Natural killer cell treated with Interleukin-12 subunit alpha and Interleukin-12 subunit beta and Interleukin-15 and Interleukin-18, amount 100 ng/mL, for 72 hours (primary cell): ENCODE measurements at regions not wholly inside any gene's neighbourhood (a gene's known extent, or its start where the extent isn't known, plus 50 kb on each side); places are given as distances from the start of the nearest gene placed in this dataset.
"Not testable (repeated sequence)": the region's sequence is repeated elsewhere in the genome, so short reads cannot be mapped to it uniquely, and the experiment has no call there.

Experiments used
- ATAC-seq, 2 donors: fragments of 150-1000 bp; cut with Tn5 transposase in 1 of 2; sonication (Bioruptor Pico), chemical (Tn5 transposase) in 1 of 2; 2 replicates each; pipeline ENCODE4 v1.10.0; 2021
- DNase-seq: peaks from one replicate; pipeline ENCODE4 v3.0.0; 2022; ENCODE audit warnings: low spot score
- H3K27ac Mint-ChIP-seq, 2 donors: 1 replicate in 1 of 2; 2 replicates in 1 of 2; pipeline ENCODE4 v1.8.0; 2022; ENCODE audit warnings: mixed read lengths in 2 of 2, mild to moderate bottlenecking in 1 of 2, moderate library complexity in 1 of 2
- H3K27me3 Mint-ChIP-seq, 2 donors: 1 replicate in 1 of 2; 2 replicates in 1 of 2; pipeline ENCODE4 v1.8.0; 2022; ENCODE audit warnings: mixed read lengths in 2 of 2
- H3K36me3 Mint-ChIP-seq: one replicate; pipeline ENCODE4 v1.8.0; 2022; ENCODE audit warnings: mixed read lengths
- H3K4me1 Mint-ChIP-seq, 2 donors: 1 replicate in 1 of 2; 2 replicates in 1 of 2; pipeline ENCODE4 v1.8.0; 2022; ENCODE audit warnings: low read depth in 2 of 2, mixed read lengths in 2 of 2, mild to moderate bottlenecking in 1 of 2
- H3K4me3 Mint-ChIP-seq: one replicate; pipeline ENCODE4 v1.8.0; 2022; ENCODE audit warnings: mixed read lengths
- H3K9me3 Mint-ChIP-seq: 2 replicates; pipeline ENCODE4 v1.8.0; 2022; ENCODE audit warnings: mixed read lengths

GRCh38 chr1:104238991-104239390 is 489.3 kb downstream of the AMY1C start:
- Mint-ChIP-seq H3K4me1 (no peaks in the 10 kb centered on the region), H3K9me3 (peaks cover 23% of the 10 kb centered on the region), H3K36me3 (no peaks in the 10 kb centered on the region), H3K27me3 (no peaks in the 10 kb centered on the region), H3K4me3 (no peak overlapping the region), H3K27ac (no peak overlapping the region)
- DNase-seq (no peak), ATAC-seq (no peak)

- Mint-ChIP-seq H3K4me1 (no peaks in the 10 kb centered on the region), H3K27ac (no peak overlapping the region), H3K36me3 (no peaks in the 10 kb centered on the region), H3K4me3 (no peak overlapping the region), H3K9me3 (peaks cover 5% of the 10 kb centered on the region), H3K27me3 (no peaks in the 10 kb centered on the region)
- no peak for ATAC-seq
- no peak for DNase-seq
Measured at GRCh38 chr1:104248385-104248784, 498.7 kb downstream of the AMY1C start.

GRCh38 chr1:104259481-104259880 is 509.8 kb downstream of the AMY1C start:
- Mint-ChIP-seq H3K4me3 (no peak overlapping the region), H3K9me3 (peaks cover 22% of the 10 kb centered on the region), H3K4me1 (no peaks in the 10 kb centered on the region), H3K27ac (no peak overlapping the region), H3K36me3 (peaks cover 6% of the 10 kb centered on the region), H3K27me3 (no peaks in the 10 kb centered on the region)
- DNase-seq = no peak
- no peak for ATAC-seq

GRCh38 chr1:104263110-104263509 is 513.4 kb downstream of the AMY1C start:
- not testable (repeated sequence) for H3K27ac Mint-ChIP-seq, H3K27me3 Mint-ChIP-seq, H3K4me1 Mint-ChIP-seq, H3K36me3 Mint-ChIP-seq, DNase-seq, ATAC-seq, H3K4me3 Mint-ChIP-seq
- H3K9me3 Mint-ChIP-seq = peaks cover 29% of the 10 kb centered on the region

- H3K36me3 Mint-ChIP-seq = peaks cover 6% of the 10 kb centered on the region
- H3K9me3 Mint-ChIP-seq = peaks cover 27% of the 10 kb centered on the region
- no peak overlapping the region for H3K27ac Mint-ChIP-seq
- no peak for ATAC-seq
- DNase-seq = no peak
- H3K27me3 Mint-ChIP-seq = no peaks in the 10 kb centered on the region
- no peaks in the 10 kb centered on the region for H3K4me1 Mint-ChIP-seq
- H3K4me3 Mint-ChIP-seq = no peak overlapping the region
Measured at GRCh38 chr1:104264521-104264920, 514.8 kb downstream of the AMY1C start.

GRCh38 chr1:104265163-104265562 is 515.5 kb downstream of the AMY1C start:
- no peaks in the 10 kb centered on the region for H3K4me1 Mint-ChIP-seq
- DNase-seq (no peak), ATAC-seq (no peak)
- H3K27me3 Mint-ChIP-seq = no peaks in the 10 kb centered on the region
- no peak overlapping the region for H3K27ac Mint-ChIP-seq
- H3K36me3 Mint-ChIP-seq = peaks cover 2% of the 10 kb centered on the region
- H3K4me3 Mint-ChIP-seq = no peak overlapping the region
- peaks cover 21% of the 10 kb centered on the region for H3K9me3 Mint-ChIP-seq

GRCh38 chr1:104266612-104267011 is 516.9 kb downstream of the AMY1C start:
- no peaks in the 10 kb centered on the region for H3K4me1 Mint-ChIP-seq
- H3K27ac Mint-ChIP-seq = no peak overlapping the region
- H3K27me3 Mint-ChIP-seq = no peaks in the 10 kb centered on the region
- DNase-seq = no peak
- no peak for ATAC-seq
- no peaks in the 10 kb centered on the region for H3K36me3 Mint-ChIP-seq
- H3K4me3 Mint-ChIP-seq = no peak overlapping the region
- peaks cover 16% of the 10 kb centered on the region for H3K9me3 Mint-ChIP-seq

GRCh38 chr1:104288322-104288721 is 538.6 kb downstream of the AMY1C start:
- not testable (repeated sequence) for ATAC-seq, H3K27ac Mint-ChIP-seq, H3K4me3 Mint-ChIP-seq

GRCh38 chr1:104291156-104291555 is 541.5 kb downstream of the AMY1C start:
- H3K9me3 Mint-ChIP-seq = peaks cover 27% of the 10 kb centered on the region
- DNase-seq (no peak), ATAC-seq (no peak)
- H3K27me3 Mint-ChIP-seq = no peaks in the 10 kb centered on the region
- H3K36me3 Mint-ChIP-seq = peaks cover 4% of the 10 kb centered on the region
- H3K27ac Mint-ChIP-seq = no peak overlapping the region
- H3K4me1 Mint-ChIP-seq = no peaks in the 10 kb centered on the region
- H3K4me3 Mint-ChIP-seq = no peak overlapping the region

More at GRCh38 chr1:104288322-104288721, 538.6 kb downstream of the AMY1C start:
- DNase-seq, H3K27me3 Mint-ChIP-seq, H3K36me3 Mint-ChIP-seq, H3K4me1 Mint-ChIP-seq: not testable (repeated sequence)
- H3K9me3 Mint-ChIP-seq = peaks cover 27% of the 10 kb centered on the region

- no peak overlapping the region for H3K27ac Mint-ChIP-seq
- H3K36me3 Mint-ChIP-seq = no peaks in the 10 kb centered on the region
- no peaks in the 10 kb centered on the region for H3K4me1 Mint-ChIP-seq
- no peaks in the 10 kb centered on the region for H3K27me3 Mint-ChIP-seq
- DNase-seq = no peak
- ATAC-seq = no peak
- peaks cover 24% of the 10 kb centered on the region for H3K9me3 Mint-ChIP-seq
- H3K4me3 Mint-ChIP-seq = no peak overlapping the region
Measured at GRCh38 chr1:104294259-104294658, 544.6 kb downstream of the AMY1C start.

GRCh38 chr1:104295511-104295910 is 545.8 kb downstream of the AMY1C start:
- Mint-ChIP-seq H3K4me3 (no peak overlapping the region), H3K36me3 (no peaks in the 10 kb centered on the region), H3K9me3 (peaks cover 19% of the 10 kb centered on the region), H3K4me1 (no peaks in the 10 kb centered on the region), H3K27ac (no peak overlapping the region), H3K27me3 (no peaks in the 10 kb centered on the region)
- ATAC-seq = no peak
- DNase-seq = no peak

- no peaks in the 10 kb centered on the region for H3K27me3 Mint-ChIP-seq
- no peaks in the 10 kb centered on the region for H3K4me1 Mint-ChIP-seq
- peaks cover 21% of the 10 kb centered on the region for H3K9me3 Mint-ChIP-seq
- no peak for ATAC-seq
- H3K27ac Mint-ChIP-seq = no peak overlapping the region
- DNase-seq = no peak
- H3K36me3 Mint-ChIP-seq = peaks cover 14% of the 10 kb centered on the region
- H3K4me3 Mint-ChIP-seq = no peak overlapping the region
Measured at GRCh38 chr1:104309673-104310072, 560.0 kb downstream of the AMY1C start.

- Mint-ChIP-seq H3K9me3 (peaks cover 12% of the 10 kb centered on the region), H3K27me3 (no peaks in the 10 kb centered on the region), H3K4me1 (no peaks in the 10 kb centered on the region), H3K36me3 (peaks cover 6% of the 10 kb centered on the region), H3K27ac (no peak overlapping the region), H3K4me3 (no peak overlapping the region)
- DNase-seq (no peak), ATAC-seq (no peak)
Measured at GRCh38 chr1:104315823-104316222, 566.1 kb downstream of the AMY1C start.

GRCh38 chr1:104322131-104322530 is 572.4 kb downstream of the AMY1C start:
- H3K4me1 Mint-ChIP-seq = no peaks in the 10 kb centered on the region
- no peaks in the 10 kb centered on the region for H3K36me3 Mint-ChIP-seq
- no peak for DNase-seq
- no peak for ATAC-seq
- peaks cover 13% of the 10 kb centered on the region for H3K9me3 Mint-ChIP-seq
- H3K27me3 Mint-ChIP-seq = no peaks in the 10 kb centered on the region
- H3K27ac Mint-ChIP-seq = no peak overlapping the region
- H3K4me3 Mint-ChIP-seq = no peak overlapping the region

- Mint-ChIP-seq H3K27me3 (no peaks in the 10 kb centered on the region), H3K27ac (no peak overlapping the region), H3K36me3 (no peaks in the 10 kb centered on the region), H3K4me3 (no peak overlapping the region), H3K4me1 (no peaks in the 10 kb centered on the region), H3K9me3 (peaks cover 10% of the 10 kb centered on the region)
- no peak for DNase-seq
- ATAC-seq = no peak
Measured at GRCh38 chr1:104329278-104329677, 579.6 kb downstream of the AMY1C start.
